GM18868 (cell line): ENCODE measurements at regions not wholly inside any gene's neighbourhood (a gene's known extent, or its start where the extent isn't known, plus 50 kb on each side); places are given as distances from the start of the nearest gene placed in this dataset.

ENCODE experiments used
- ATAC-seq: cut with Tn5 transposase; IDR thresholded peaks from one replicate; pipeline ENCODE4 v1.9.1; 2021; ENCODE audit warnings: mild to moderate bottlenecking, moderate library complexity; ENCODE audit not compliant: unreplicated experiment

- no peak for ATAC-seq
Observed at GRCh38 chr1:147452809-147453208, 88.5 kb upstream of the BCL9 start.

- no peak for ATAC-seq
Observed at GRCh38 chr1:147463022-147463421, 78.3 kb upstream of the BCL9 start.

GRCh38 chr1:147466543-147466942 lies 74.8 kb upstream of the BCL9 start:
- ATAC-seq: no peak

GRCh38 chr1:147470079-147470478 lies 71.2 kb upstream of the BCL9 start:
- no peak for ATAC-seq

- ATAC-seq: no peak
Observed at GRCh38 chr1:147472489-147472888, 68.8 kb upstream of the BCL9 start.

GRCh38 chr1:147472966-147473732 lies 68.2 kb upstream of the BCL9 start:
- no peak for ATAC-seq

GRCh38 chr1:147473733-147474049 lies 67.6 kb upstream of the BCL9 start:
- ATAC-seq: no peak

- ATAC-seq: no peak
Observed at GRCh38 chr1:147475488-147475887, 65.8 kb upstream of the BCL9 start.

GRCh38 chr1:147478521-147478920 lies 62.8 kb upstream of the BCL9 start:
- ATAC-seq: no peak

- ATAC-seq: no peak
Observed at GRCh38 chr1:147479864-147480564, 61.3 kb upstream of the BCL9 start.

- ATAC-seq: no peak
Observed at GRCh38 chr1:147480565-147480935, 60.8 kb upstream of the BCL9 start.

- ATAC-seq: no peak
Observed at GRCh38 chr1:147486876-147487656, 54.2 kb upstream of the BCL9 start.

- no peak for ATAC-seq
Observed at GRCh38 chr1:147491098-147491497, 50.2 kb upstream of the BCL9 start.
